Testis (tissue), 2 donors: ENCODE measurements at regions not wholly inside any gene's neighbourhood (a gene's known extent, or its start where the extent isn't known, plus 50 kb on each side); places are given as distances from the start of the nearest gene placed in this dataset.

Experiments
- POLR2A ChIP-seq: fragments of 450-650 bp; IDR thresholded peaks from one replicate; pipeline ENCODE4 v1.6.1; 2017; ENCODE audit warnings: antibody characterized with exemption, mild to moderate bottlenecking, moderate library complexity
- TF ChIP-seq, protein P1 (sequence below), 3 experiments: fragments of 450-650 bp in 2 of 3; fragments of 200-600 bp in 1 of 3; sonication (generic) in 1 of 3; IDR thresholded peaks; one replicate each; pipeline ENCODE4 v1.5.1; 2016 to 2019; ENCODE audit warnings: antibody characterized with exemption in 3 of 3, mild to moderate bottlenecking in 2 of 3, moderate library complexity in 1 of 3

DNA sequence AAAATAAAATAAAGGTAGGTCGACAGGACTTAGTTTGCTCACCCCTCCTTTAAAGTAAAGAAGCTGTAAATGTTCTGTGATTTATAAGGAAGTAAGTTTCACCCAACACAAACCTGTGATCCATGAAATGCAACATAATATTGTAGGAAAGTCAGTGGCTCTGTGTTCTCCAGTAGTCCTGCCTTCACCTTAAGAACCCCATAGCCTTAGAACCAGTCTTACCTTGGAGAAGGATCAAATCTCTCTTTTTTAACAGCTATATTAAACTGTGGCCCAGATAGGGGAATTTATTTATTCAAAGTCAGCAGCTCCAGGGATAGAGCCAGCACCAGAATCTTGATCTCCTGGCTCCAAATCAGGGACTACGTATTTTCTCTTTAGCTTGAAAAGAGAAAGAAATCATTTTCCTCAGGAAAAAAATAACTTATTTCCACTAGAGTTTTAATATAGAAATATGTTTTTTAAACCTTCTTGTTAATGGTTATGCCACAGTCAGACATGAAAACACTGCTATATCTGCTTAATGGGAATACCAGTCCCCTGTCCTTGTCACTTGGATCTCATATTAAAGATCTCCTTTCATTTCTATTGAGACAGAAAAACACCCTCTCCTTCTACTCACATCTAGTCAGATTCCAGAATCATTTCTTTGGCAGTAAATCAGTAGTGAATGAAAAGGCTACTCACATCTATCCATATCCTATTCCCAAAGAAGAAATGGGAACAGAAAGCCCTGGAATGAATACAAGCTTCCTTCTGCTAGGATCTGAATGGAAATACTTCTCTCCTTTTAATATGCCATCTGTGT is 269.2 kb upstream of the TNC start:
- no peak for TF ChIP-seq POLR2A
- TF ChIP-seq, protein P1, sequence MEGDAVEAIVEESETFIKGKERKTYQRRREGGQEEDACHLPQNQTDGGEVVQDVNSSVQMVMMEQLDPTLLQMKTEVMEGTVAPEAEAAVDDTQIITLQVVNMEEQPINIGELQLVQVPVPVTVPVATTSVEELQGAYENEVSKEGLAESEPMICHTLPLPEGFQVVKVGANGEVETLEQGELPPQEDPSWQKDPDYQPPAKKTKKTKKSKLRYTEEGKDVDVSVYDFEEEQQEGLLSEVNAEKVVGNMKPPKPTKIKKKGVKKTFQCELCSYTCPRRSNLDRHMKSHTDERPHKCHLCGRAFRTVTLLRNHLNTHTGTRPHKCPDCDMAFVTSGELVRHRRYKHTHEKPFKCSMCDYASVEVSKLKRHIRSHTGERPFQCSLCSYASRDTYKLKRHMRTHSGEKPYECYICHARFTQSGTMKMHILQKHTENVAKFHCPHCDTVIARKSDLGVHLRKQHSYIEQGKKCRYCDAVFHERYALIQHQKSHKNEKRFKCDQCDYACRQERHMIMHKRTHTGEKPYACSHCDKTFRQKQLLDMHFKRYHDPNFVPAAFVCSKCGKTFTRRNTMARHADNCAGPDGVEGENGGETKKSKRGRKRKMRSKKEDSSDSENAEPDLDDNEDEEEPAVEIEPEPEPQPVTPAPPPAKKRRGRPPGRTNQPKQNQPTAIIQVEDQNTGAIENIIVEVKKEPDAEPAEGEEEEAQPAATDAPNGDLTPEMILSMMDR (IDR thresholded peaks at IDR 0.05), result no peak
